Adrenal gland (tissue), 9 donors: ENCODE measurements at regions not wholly inside any gene's neighbourhood (a gene's known extent, or its start where the extent isn't known, plus 50 kb on each side); places are given as distances from the start of the nearest gene placed in this dataset.

ENCODE experiments used
- DNase-seq, 7 donors: peaks; one replicate each; pipeline ENCODE4 v3.0.0-alpha.2; 2019 to 2020
- H3K27ac ChIP-seq, 5 donors: fragments of 200-600 bp; sonication (generic) in 4 of 5; 1 replicate in 3 of 5; 2 replicates in 2 of 5; pipeline versions ENCODE4 v1.5.1 to v1.8.0; 2016 to 2020; ENCODE audit warnings: mild to moderate bottlenecking in 1 of 5
- H3K27me3 ChIP-seq: fragments of 200-600 bp; 2 replicates; pipeline ENCODE4 v1.8.0; 2021
- H3K36me3 ChIP-seq, 2 donors: fragments of 200-600 bp; replicated peaks in 1 of 2; 1 replicate in 1 of 2; 2 replicates in 1 of 2; pipeline versions ENCODE4 v1.5.1 to v1.8.0; 2018 to 2022
- H3K4me1 ChIP-seq, 2 donors: fragments of 200-600 bp; replicated peaks in 1 of 2; 1 replicate in 1 of 2; 2 replicates in 1 of 2; pipeline versions ENCODE4 v1.5.1 to v1.8.0; 2018 to 2021
- H3K4me3 ChIP-seq, 4 donors: fragments of 200-600 bp; sonication (generic) in 3 of 4; one replicate each; pipeline ENCODE4 v1.5.1; 2016 to 2018
- H3K9me3 ChIP-seq, 3 donors: fragments of 200-600 bp; sonication (generic) in 1 of 3; replicated peaks in 1 of 3; 1 replicate in 2 of 3; 2 replicates in 1 of 3; pipeline versions ENCODE4 v1.5.1 to v1.8.0; 2016 to 2021
- CTCF ChIP-seq, 6 experiments: fragments of 450-650 bp in 4 of 6; fragments of 200-600 bp in 2 of 6; sonication (generic) in 1 of 6; IDR thresholded peaks; 1 replicate in 5 of 6; 2 replicates in 1 of 6; pipeline versions ENCODE4 v1.5.1 to v1.8.0; 2016 to 2021; ENCODE audit warnings: antibody characterized with exemption in 6 of 6, mild to moderate bottlenecking in 2 of 6, moderate library complexity in 1 of 6
- POLR2A ChIP-seq, 2 donors: fragments of 450-650 bp; IDR thresholded peaks; one replicate each; pipeline ENCODE4 v1.6.1; 2017; ENCODE audit warnings: antibody characterized with exemption in 2 of 2, mild to moderate bottlenecking in 2 of 2, moderate library complexity in 1 of 2
- WGBS, 4 donors: extraction: QIAGEN DNeasy Blood & Tissue Kit in 2 of 4; methylation state at CpG; one replicate each; pipeline versions ENCODE4 v1.1.5 to v1.1.7; 2013 to 2017; 5-methylcytosine and 5-hydroxymethylcytosine counted together
- intact Hi-C, 2 donors: fragments of 100-400 bp; cut with DNase I; formaldehyde crosslinking; loops; one replicate each; pipeline versions ENCODE4 v1.14.1 to v1.15.0; 2022 to 2023
- donor health status: healthy with polysubstance abuse.
- donor health status: Bipolar disorder and iron deficiency.
- donor health status: DM: yes; HTN: yes; CAD: no.
- donor health status: DM: no; HTN: no; CAD: no.
- donor health status: DM: no; HTN: no; CAD: no.

DNA sequence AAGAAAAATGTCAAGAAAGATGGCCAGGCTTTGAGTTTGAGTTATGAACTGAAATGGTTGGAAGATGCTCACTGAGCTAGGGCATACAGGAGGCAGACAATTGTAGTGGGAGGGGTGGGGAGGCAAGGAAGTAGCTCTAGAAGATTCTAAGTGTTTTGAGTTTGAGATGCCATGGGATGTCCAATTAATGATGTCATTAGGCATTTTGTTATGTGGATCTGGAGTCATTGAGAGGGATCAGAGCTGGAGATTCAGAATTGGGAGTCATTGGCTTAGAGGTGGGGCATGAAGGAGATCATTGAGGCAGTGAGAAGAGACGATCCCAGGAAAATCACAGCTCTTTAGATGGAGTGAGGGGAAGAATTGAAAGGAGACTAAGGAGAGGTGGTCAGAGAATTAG lies 111.5 kb upstream of the ZNF618 start:
- 77 to 88% (median 85%) methylated on average over 1 of the region's 1 CpG for WGBS, 4 donors
- DNase-seq, result no peak
- no peaks in the 10 kb centered on the region for H3K4me1 ChIP-seq
- H3K36me3 ChIP-seq, result no peaks in the 10 kb centered on the region
- peaks cover 6% of the 10 kb centered on the region for H3K27me3 ChIP-seq
- TF ChIP-seq POLR2A (IDR thresholded peaks at IDR 0.05) (no peak), CTCF (IDR thresholded peaks at IDR 0.05) (no peak)
- H3K27ac ChIP-seq, result no peak overlapping the region
- intact Hi-C loops, result no loop called here
- no peak overlapping the region for H3K4me3 ChIP-seq
- H3K9me3 ChIP-seq, result peaks cover 0 to 4% (median 0%) of the 10 kb centered on the region in 3 donors

- TF ChIP-seq CTCF (IDR thresholded peaks at IDR 0.05), result no peak
- no peak for TF ChIP-seq POLR2A (IDR thresholded peaks at IDR 0.05)
- Histone ChIP-seq H3K4me1 (no peaks in the 10 kb centered on the region), H3K4me3 (no peak overlapping the region), H3K27me3 (no peaks in the 10 kb centered on the region), H3K27ac (no peak overlapping the region), H3K9me3 (no peaks in the 10 kb centered on the region), H3K36me3 (no peaks in the 10 kb centered on the region)
- intact Hi-C loops, result no loop called here
- DNase-seq, result no peak
- 52 to 91% (median 62%) methylated on average over 1 of the region's 1 CpG for WGBS, 4 donors
These were observed 106.7 kb upstream of the ZNF618 start for GRCh38 chr9:113769412-113769811.

- H3K4me3 ChIP-seq, result no peak overlapping the region
- no peak for TF ChIP-seq POLR2A (IDR thresholded peaks at IDR 0.05)
- TF ChIP-seq CTCF (IDR thresholded peaks at IDR 0.05), result no peak
- H3K36me3 ChIP-seq, result no peaks in the 10 kb centered on the region
- 68 to 84% (median 77%) methylated on average over 5 of the region's 5 CpGs for WGBS, 4 donors
- H3K27me3 ChIP-seq, result no peaks in the 10 kb centered on the region
- intact Hi-C loops, result no loop called here
- H3K9me3 ChIP-seq, result no peaks in the 10 kb centered on the region
- H3K4me1 ChIP-seq, result no peaks in the 10 kb centered on the region
- no peak overlapping the region for H3K27ac ChIP-seq
- no peak for DNase-seq
These were observed 105.7 kb upstream of the ZNF618 start for GRCh38 chr9:113770396-113770795.

DNA sequence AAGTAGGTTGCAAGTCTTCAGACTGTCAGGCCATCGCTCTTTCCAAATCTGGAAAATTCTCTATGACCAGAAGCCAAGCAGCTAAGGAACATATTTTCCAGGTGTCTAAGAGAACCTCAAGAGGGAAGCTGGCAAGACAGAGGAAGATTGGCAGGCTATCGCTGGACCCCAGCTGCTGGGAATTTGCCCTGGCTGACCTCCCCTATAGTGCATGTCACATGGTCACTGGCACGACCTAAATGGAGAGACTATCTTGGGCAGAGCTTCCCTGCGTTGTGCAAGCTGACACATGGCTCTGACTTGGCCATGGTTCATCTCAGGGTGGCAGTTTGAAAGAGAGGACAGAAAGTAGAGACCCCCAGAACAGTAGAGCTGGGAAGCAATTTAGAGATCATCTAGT lies 104.9 kb upstream of the ZNF618 start:
- no peak overlapping the region for H3K27ac ChIP-seq
- no peaks in the 10 kb centered on the region for H3K9me3 ChIP-seq
- WGBS, 4 donors, result 57 to 78% (median 76%) methylated on average over 4 of the region's 4 CpGs
- no peaks in the 10 kb centered on the region for H3K4me1 ChIP-seq
- no peak overlapping the region for H3K4me3 ChIP-seq
- no peaks in the 10 kb centered on the region for H3K36me3 ChIP-seq
- DNase-seq, result no peak
- no peak for TF ChIP-seq CTCF (IDR thresholded peaks at IDR 0.05)
- no peak for TF ChIP-seq POLR2A (IDR thresholded peaks at IDR 0.05)
- no peaks in the 10 kb centered on the region for H3K27me3 ChIP-seq
- intact Hi-C loops, result no loop called here
